Tibial nerve (tissue), 3 donors: ENCODE measurements at regions not wholly inside any gene's neighbourhood (a gene's known extent, or its start where the extent isn't known, plus 50 kb on each side); places are given as distances from the start of the nearest gene placed in this dataset.

Experiments
- CTCF ChIP-seq, 5 experiments: fragments of 200-600 bp in 3 of 5; fragments of 450-650 bp in 2 of 5; sonication (generic) in 3 of 5; IDR thresholded peaks; one replicate each; pipeline ENCODE4 v1.5.1; 2016 to 2019; ENCODE audit warnings: antibody characterized with exemption in 5 of 5, mild to moderate bottlenecking in 3 of 5, moderate library complexity in 2 of 5
- POLR2A ChIP-seq, 2 donors: fragments of 450-650 bp; IDR thresholded peaks; one replicate each; pipeline ENCODE4 v1.6.1; 2017; ENCODE audit warnings: antibody characterized with exemption in 2 of 2, mild to moderate bottlenecking in 2 of 2, moderate library complexity in 2 of 2

DNA sequence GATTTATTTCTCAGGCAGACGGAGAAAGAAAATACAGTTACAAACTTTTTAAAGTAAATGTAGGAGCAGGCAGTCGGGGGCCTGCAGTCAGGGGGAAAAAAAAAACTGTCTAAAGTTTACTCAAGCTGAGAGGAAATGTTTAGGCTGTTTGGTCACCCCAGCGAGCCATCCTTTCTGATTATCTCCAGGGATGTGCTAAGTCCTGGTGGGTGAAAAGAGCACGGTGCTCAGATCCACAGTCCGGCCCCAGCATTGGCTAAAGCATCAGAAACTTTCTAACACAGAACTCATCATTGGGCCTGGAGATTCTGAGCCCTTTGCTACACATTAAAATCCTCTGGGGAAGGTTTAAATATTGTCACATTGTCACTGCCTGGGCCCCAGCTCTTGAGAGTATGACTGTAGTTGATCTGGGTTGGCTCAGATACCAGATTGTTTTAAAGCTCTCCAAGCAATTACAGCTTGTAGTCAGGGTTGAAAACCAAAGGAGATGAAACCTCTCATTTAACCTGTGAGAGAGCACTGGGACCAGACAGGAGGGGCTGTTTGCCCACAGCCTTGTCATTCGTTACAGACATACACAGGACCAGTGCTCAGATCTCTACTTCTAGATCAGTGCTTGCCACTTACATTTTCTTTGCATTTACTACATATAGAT, 131.1 kb upstream of the HTR2A start:
- TF ChIP-seq CTCF (IDR thresholded peaks at IDR 0.05) (no peak), POLR2A (IDR thresholded peaks at IDR 0.05) (no peak)
